ENCODE measurements at regions not wholly inside any gene's neighbourhood (a gene's known extent, or its start where the extent isn't known, plus 50 kb on each side); places are given as distances from the start of the nearest gene placed in this dataset.

GRCh38 chr10:29924436-29924835 lies 134.9 kb downstream of the JCAD start:
- TF ChIP-seq POLR2A (IDR thresholded peaks at IDR 0.05) (no peak), CTCF (IDR thresholded peaks at IDR 0.05) (no peak)
